Right kidney (tissue), 1 donor: ENCODE measurements at regions not wholly inside any gene's neighbourhood (a gene's known extent, or its start where the extent isn't known, plus 50 kb on each side); places are given as distances from the start of the nearest gene placed in this dataset.

Experiments
- DNase-seq: peaks from one replicate; pipeline ENCODE4 v3.0.0-alpha.2; 2016

DNA sequence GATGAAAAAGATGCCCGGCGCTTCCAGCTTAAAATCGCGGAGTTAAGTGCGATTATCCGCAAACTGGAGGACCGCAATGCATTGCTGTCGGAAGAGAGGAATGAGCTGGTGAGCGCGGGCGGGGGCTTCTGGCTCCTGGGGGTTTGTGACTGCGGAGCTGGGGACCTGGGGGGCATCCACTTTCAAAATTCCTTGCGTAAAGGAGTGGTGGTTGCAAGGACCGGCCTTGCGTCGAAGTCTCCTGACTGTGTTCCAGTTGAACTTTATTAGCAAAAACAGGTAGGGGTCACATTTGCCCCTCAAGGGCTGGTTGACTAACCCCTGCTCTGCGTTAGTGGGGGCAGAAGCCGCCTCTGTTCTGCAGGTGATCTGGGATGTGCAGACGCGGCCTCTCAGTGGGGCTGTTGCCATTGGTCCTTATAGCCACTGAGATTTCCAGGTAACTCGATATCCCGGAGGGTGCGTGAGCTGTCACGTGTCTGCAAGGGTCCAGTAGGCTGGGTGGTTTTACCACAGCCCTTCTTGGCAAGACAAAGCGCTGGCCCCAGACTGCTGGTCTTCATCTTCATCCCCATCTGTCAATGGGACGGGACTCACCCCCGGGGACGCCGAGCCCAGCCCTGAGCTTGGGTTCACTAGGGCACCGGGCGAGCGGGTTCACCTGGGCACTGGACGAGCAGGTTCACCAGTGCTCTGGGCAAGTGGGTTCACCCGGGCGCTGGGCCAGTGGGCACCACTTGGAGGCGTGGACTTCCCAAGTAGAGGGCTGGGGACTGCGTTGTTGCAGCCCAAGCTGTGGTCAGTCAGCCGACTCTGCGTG is 51.5 kb upstream of the DPYSL4 start:
- no peak for DNase-seq

DNA sequence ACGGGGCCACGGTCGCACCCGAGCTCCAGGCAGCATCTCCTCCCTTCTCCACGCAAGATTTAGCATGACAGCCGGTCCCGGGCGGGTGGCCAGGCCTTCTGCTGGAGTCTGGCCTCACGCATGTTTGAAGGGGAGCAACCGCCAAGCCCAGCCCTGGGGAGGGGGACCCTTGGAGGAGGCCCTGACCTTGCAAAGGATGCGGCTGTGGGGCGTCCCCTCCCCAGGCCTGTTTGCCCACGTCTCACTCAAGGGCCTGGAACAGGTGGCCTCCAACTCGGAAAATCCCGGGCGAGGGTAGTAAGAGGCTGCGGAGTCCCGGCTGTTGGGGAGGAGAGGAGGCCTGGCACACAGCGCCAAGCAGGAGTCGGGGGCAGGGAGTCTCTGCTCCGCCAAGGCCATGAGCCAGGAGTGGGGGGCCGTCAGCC is 50.6 kb upstream of the DPYSL4 start:
- no peak for DNase-seq

DNA sequence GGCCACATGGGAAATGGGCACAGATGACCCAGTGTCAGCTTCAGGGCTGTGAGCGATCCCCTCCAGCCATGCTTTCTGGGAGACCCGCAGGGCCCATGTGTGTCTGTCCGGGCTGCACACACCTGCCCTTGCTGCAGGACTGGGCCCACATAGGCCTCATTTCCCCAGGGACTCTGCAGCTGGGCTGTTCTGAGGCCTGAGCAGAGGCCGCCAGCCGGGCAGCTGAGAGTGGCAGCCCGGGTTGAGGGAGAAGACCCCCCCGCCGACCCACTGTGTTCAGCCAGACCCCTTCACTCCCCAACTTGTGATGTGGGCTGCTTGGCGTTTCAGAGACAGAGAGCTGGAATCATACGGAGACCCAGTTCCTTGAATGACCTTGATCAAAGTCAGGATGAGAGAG is 50.1 kb upstream of the DPYSL4 start:
- DNase-seq, result no peak
